SK-N-DZ (cell line): ENCODE measurements at regions not wholly inside any gene's neighbourhood (a gene's known extent, or its start where the extent isn't known, plus 50 kb on each side); places are given as distances from the start of the nearest gene placed in this dataset.
"Not testable (repeated sequence)": the region's sequence is repeated elsewhere in the genome, so short reads cannot be mapped to it uniquely, and the experiment has no call there.

Experiments used
- DNase-seq: peaks from one replicate; pipeline ENCODE4 v3.0.0-alpha.2; 2015; ENCODE audit warnings: low spot score

DNA sequence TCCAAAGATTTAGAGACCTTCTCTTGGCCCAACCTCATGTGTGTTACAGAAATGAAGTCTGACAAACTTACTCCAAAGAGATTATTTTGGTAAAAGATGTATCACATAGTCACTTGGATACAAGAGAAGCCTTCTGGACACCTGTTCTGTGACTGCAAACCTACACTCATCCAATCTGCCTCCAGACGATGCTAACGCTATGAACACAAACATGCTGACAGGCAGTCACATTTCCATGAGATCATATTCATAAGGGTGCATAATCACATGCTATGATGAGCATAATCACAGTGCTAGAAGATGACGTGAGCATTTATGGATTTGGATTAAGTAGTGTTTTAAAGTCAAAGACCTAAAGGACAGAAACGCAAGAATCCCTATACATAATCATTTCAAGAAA is 340.2 kb downstream of the HACE1 start:
- no peak for DNase-seq

DNA sequence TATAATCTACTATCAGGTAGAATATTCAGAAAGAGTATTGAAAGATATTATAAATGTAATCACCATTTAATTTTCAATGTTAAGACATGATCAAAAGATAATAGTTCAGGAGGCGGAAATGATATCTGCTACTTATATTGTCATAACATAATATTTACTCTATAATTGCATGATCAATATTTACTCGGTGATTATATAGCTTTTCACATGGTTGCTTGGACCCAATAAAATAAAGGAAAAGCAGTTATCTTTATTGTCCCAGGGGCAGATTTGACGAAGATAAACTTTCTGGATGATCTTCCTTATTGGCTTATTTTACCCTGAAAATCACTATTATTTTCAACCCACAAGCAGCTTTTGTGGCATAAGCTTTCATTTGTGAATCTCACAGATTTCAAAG is 350.4 kb downstream of the HACE1 start:
- no peak for DNase-seq

DNA sequence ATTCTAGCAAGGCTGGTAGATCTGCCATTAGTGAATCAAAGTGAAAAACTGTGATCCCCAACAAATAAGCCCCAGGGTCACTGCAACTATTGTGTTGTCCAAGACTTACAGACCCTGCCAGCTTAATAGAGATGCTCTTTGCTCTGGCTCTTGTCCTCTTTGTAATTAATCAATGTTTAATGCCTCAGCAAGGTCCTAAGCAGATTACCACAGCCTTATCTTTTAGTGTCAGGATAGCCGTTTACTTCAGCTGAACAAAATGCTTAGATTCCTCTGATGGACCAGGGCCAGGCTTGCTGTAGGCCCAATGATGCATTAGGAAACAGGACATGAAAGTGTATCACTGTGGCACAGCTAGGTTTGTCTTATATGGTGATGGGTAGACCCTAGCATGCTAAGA is 353.3 kb downstream of the HACE1 start:
- DNase-seq: peak; percentile 21

DNA sequence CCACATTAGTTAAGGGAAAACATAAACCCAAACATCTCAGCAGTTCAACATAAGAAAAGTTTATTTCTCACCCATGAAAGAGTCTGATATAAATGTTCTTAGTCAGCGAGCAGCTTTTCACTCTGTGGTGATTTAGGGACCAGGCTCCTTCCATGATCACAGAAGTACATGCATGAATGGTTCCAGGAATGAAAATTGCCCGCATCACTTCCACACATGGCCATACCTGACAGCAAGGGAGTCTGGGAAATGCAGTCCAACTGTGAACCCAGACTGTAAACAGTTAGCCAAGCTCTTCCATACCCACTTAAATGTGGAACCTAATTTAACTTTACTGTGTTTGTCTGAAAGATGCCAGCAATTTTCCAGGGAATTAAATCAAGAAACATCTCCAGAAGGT is 353.9 kb downstream of the HACE1 start:
- DNase-seq: peak; percentile 31

DNA sequence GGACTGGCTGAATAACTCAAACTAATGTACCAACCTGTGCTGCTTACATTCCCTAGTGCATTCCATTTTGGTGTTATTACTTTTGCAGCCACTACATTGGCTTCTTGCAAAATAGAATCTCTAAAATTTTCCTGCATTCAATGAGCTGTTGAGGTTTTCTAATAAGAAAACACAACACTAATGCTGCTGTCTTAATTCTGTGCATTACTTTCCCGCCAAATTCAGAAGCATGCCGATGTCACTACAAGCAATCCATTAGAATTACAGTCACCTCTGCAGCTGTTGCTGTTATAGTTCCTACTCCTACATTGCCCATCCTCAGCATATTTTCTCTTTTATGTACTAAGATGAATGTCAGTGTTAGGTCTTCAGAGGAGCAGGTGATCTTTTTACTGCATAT is 359.5 kb downstream of the HACE1 start:
- no peak for DNase-seq

DNA sequence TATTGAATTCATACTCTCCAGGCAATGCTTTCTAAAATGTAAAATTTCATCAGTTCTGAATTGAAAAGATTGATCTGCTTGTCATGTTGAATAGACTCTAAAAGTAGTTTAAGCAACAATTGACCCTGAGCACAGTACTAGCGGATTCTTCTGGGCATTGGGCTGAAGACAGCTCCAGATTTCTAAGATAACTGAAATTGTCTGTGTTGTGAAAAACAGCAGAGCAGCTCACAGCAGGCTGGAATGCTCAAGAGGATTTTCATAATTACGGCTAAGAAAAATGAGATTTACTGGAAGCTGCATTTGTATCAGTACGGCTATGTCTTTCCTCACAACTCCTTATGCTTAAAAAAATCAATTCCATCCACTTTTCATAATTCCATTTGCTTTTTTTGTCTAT is 373.7 kb downstream of the HACE1 start:
- peak; percentile 76 for DNase-seq

DNA sequence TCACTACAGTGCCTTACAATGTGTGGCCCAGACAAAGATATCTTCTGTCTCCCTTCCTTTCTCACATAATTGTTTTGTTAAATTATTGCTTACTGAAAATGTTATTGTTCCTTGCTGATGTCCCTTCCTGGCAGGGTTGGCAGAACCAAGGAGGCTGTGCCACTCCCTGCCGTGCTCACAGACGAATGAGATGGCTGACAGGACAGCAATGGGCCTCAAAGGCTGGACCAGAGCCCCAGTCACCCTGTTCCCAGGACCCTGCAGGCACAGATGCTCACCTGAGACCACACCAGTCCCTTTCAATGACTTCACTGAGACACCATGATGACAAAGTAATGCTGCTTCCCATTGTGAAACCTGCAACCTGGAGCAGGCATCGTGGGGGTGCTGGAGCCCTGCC is 375.1 kb downstream of the HACE1 start:
- DNase-seq: no peak

DNA sequence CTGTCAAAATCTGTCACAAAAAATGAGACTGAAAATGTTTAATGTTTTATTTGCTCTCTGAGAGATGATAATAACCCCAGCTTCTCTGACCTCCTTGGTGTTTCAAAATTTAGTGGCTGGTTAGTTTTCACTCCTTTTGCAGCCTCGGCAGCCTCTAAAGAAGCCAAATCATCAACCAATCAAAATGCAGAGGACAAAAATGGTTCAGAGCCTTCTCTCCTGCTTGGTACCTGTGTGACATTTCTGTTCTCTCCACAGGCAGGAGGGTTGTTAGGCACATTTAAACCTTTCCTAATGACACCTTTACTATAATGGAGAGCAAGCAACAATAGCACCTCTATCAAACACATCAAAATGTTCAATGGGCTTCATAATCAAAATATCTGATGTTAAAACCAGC is 375.5 kb downstream of the HACE1 start:
- no peak for DNase-seq

DNA sequence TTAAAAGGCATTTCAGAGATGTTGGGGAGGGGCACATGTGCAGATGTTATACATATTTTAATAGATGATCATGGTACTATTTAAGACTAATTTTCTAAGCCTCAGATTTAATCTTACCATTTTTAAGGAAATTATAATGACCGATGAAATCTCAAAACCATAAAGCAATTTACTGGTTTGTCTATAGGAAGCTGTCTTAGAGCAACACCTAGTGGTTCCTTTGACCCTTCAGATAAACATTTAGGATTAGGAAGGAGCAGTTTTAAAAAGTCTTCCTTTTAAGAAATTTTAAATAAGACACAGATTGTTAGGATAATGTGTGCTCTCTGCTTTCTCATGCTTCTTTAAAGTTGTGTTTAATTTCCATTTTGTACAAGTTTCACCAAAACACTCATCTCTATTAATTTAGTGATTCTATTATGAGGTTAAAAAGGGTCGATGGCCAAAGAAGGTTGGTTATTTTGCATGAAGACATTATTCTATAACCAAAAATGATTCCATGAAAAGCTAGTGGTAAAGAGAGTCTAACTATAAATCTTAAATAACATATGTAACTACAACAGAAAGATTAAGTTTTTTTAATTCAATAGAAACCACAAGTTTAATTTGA is 376.4 kb downstream of the HACE1 start:
- peak; percentile 42 for DNase-seq

DNA sequence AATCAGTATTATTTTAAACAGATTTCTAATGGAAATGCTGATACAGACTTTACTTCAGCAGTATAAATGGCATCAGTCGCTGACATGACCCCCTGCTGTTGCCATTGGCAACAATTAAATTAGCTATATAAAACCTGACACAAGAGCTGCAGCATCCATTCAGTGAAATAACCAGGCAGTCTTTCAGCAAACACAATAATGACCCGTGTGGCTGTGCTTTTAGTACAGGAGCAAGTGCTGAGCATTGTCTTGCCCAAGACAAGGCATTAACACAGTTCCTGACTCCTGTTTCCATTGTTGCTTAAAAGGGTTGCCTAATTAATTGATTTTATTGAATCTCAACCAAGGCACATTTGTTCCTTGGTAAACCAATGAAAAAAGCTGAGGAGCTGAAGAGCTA is 382.1 kb downstream of the HACE1 start:
- DNase-seq: peak; percentile 34

DNA sequence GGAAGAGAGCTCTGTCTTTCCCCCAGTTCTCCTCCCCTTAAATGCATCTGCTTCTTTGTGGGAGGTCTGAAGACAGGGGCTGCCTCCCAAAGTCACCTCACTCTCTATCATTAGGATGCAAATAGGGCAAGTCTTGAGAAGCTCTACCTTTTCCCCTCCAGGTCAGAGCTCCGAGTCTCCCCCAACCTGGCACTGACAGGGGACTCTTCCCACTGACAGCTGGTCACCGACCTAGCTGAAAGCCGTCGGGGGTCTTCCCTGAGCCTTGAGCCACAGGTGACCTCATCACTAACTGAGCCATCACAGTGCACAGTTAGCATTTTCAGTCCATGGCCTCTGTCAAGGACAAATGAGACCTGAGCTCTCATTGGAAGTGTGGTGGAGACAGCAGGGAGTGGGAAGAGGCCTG is 386.7 kb downstream of the HACE1 start:
- DNase-seq: no peak

DNA sequence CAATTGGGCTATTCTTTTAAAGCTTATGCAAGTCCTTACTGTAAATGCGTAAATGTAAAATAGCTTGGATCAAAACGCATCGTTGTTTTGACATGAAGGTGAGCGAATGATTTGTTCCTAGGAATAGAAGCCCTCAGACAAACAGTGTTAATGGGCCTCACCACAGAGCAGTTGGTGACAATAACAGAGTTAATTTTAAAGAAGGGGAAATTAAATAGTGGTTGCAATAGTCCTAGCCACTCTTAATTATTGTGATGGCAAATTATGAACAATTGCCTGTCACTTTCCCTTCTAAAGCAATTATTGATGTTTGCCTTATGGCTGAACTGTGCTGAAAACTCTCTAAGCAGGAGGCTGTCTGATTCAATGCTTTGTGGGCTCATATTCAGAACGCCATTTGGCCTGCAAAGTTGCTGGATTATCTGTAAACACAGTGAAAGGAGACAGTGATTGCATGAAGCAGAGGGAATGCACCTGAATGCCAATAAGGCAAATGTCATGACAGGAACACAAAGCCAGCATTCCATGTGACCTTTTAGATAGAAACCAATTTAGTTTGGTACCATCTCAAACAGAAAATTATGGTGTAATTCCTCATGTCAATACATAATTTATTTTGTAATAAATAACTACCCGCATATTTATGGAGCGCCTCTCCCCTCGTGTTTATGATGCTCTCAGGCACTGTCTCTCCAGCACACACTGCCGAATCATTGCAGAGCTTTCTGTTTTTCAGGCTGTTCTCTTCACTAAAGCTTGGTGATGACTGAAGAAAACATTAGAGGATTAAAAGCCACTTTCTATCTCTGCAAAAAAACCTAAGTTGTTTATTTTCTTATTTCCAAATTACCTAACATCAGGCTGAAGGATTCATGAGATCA is 387.5 kb downstream of the HACE1 start:
- DNase-seq: no peak

DNA sequence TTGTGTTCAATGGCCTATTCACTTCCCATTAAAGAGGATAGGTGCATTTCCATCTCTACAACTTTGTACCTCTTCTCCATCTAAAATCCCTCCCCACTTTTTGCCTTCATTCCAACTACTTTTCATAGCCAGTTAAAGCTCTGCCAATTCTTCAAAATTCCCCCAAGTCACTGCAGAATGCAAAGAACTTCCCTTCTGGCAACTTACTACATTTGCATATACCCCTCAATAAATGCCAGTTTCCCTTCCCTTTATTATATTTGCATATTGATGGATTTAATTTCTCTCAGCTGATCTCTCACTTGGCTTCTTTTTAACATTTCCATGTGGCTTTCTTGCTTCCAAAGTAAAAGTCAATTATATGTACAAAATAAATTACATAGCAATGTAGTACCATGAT is 393.4 kb downstream of the HACE1 start:
- no peak for DNase-seq

DNA sequence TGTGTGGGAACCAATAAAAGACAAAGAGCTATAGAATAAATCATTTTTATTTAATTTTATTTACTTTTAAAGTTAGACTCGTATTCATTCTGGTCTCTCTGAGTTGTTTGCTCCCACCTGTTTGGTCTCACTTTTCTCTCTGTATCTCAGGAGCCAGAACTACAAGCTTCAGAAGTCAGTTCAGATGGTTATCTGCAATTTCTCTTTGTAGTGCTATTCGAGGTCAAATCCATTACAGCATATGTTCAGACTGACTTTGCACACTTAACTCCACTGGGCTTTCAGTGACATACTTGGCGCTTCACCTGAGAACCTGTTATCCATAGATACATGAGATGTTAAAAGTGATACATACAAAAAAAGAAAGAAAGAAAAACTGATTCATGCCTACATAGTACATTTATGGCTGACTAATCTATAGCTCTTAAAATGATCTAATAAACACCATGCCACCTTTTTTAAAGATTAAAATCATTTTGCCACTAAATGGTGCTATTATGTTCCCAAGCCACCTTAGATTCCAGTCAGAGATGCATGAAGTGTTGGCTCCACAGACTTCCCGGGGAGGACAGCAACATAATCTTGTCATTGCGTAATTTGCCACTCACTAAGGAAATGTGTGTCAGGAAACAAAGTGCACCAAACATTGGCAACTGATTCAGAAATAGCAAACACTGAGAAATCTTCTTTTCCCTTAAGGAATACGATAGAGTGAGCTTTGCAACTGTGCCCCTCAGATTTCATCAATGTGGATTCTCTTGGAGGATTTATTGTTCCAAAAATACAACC is 396.7 kb downstream of the HACE1 start:
- peak; percentile 59 for DNase-seq

DNA sequence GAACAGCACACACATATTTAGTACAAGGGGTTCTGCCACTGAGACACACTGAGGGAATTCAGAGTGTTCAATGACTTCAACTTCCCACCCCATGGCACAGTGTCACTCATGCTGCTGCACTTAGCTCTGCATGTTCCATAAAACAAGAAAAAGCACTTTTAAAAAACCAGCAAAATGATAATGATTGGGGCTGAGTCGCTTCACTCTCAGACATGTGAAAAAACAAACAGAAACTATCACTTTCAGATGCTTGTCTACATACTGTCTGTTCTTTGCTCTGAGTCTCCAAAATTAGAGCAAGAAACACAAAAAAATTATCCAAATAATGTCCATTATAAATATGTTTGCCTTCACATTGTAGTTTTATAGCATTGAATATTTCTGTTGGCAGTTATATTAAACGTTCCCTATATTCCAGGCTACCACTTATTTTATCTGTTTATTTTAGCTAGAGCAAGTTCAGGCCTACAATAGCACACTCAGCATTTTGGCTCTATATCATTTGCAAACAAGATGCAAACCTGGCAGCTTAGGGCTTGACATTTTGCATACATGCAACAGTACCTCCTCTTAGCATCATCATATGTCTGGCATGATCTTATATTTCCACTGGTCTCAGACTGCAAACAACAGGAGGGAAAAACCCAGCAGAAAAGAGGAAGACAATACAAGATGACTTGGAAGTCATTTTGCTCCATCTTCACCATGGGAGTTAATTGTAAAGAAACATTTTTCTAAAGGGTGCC is 398.8 kb downstream of the HACE1 start:
- no peak for DNase-seq

DNA sequence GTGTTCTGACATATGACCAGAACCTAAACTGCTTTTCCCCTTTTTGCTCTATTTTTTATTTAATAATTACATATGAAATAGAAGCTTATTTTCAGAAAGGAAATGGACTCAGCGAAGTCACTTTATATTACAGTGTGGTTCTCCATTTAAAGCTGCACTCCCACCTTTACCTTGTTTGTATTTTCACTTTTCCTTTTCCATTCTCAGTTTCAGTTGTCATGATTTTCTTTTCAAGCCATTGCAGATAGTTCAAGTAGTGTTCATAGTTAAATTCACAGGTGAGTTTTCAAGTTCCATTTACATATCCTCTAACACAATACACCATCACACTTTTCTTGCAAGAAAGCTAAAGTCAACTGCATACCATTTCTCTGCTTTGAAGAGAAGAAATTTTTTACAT is 400.2 kb downstream of the HACE1 start:
- DNase-seq: no peak

DNA sequence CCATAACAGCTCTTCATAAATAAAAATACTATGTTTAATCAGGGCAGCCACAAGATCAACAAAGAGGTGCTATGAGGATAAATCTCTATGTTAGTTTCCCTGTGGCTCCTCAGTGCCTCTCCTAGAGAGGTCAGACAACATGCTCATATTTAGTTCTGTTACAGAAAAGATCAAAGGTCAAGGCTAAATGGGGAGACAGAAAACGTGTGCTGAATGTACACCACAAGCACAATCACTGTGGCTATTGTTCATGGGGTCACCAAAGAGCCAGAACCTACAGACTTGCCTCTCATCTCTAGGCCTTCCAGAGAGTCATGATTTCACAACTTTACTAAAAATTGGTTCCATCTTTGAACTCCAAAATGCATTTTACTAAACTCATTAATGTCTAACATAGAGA is 409.8 kb downstream of the HACE1 start:
- DNase-seq: no peak

DNA sequence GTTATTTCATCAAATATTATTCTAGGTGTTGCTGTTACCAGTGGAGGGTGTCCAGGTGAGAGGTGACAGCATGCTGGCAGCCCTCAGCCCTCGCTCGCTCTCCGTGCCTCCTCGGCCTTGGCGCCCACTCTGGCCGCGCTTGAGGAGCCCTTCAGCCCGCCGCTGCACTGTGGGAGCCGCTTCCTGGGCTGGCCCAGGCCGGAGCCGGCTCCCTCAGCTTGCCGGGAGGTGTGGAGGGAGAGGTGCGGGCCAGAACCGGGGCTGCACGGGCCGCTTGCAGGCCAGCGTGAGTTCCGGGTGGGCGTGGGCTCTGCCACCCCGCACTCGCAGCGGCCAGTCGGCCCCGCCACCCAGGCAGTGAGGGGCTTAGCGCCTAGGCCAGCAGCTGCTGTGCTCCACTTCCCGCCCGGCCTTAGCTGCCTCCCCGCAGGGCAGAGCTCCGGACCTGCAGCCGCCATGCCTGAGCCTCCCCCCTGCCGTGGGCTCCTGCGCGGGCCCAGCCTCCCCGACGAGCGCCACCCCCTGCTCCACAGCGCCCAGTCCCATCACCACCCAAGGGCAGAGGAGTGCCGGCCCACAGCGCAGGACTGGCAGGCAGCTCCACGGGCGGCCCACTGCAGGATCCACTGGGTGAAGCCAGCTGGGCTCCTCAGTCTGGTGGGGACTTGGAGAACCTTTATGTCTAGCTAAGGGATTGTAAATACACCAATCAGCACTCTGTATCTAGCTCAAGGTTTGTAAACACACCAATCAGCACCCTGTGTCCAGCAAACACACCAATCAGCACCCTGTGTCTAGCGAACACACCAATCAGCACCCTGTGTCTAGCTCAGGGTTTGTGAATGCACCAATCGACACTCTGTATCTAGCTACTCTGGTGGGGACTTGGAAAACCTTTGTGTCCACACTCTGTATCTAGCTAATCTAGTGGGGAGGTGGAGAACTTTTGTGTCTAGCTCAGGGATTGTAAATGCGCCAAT is 413.3 kb downstream of the HACE1 start:
- not testable (repeated sequence) for DNase-seq

DNA sequence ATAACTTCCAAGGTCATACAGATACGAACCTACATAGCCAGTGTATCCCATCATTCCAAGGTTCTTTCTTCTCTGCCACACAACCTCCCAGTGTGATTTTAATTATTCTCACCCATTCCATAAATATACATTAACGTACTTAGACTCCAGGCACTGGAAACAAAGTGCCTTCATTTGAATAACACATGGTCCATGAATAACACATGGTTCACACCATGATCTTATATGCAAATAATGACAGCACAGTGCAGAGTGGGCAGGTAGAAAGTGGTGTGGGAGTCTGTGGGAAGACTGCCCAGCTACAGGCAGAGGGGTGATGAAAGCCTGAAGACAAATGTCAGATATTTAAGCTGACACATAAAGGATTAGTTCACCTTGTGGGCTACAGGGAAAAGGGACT is 425.2 kb downstream of the HACE1 start:
- no peak for DNase-seq

DNA sequence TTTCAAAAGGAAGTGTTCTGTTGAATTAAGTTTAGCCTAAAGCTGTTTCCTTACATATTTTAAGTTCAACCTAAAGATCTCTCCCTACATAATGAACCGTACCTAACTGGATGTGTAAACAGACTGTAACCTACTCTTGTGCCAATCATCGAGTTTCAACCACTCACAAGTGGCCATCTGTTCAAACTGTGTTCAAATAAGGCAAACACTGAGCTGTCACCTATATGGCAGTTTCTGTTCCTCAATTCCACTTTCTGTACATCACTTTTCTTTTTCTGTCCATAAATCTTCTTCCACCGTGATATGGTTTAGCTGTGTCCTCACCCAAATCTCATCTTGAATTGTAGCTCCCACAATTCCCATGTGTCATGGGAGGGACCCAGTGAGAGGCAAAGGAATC is 428.6 kb downstream of the HACE1 start:
- no peak for DNase-seq

DNA sequence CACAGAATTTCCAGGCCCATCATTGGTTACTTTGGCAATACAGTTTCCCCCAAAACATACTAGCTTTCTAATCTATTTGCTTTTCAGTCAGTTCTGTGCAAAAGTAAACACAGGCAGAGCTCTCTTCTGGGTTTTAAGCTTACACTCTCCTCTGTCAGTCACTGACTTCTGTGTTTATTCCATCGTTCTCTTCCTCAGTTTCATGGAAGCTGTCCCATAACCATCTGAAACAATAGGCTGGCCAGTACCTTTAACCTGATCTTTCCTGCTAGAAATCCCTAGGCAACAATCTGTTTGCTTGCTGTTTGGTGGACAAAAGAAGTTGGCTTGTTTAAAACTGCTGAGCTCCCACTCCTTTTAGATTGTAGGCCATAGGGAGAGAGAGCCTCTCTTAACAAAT is 431.5 kb downstream of the HACE1 start:
- DNase-seq: no peak
